ENCODE measurements at regions not wholly inside any gene's neighbourhood (a gene's known extent, or its start where the extent isn't known, plus 50 kb on each side); places are given as distances from the start of the nearest gene placed in this dataset.
"Not testable (repeated sequence)": the region's sequence is repeated elsewhere in the genome, so short reads cannot be mapped to it uniquely, and the experiment has no call there.

GRCh38 chr11:44456544-44457300 lies 108.7 kb upstream of the CD82 start:
- no peak for DNase-seq

- DNase-seq: no peak
Observed at GRCh38 chr11:44457862-44458261, 107.6 kb upstream of the CD82 start.

- DNase-seq: no peak
Observed at GRCh38 chr11:44463751-44464150, 101.7 kb upstream of the CD82 start.

- no peak for DNase-seq
Observed at GRCh38 chr11:44464741-44465140, 100.7 kb upstream of the CD82 start.

GRCh38 chr11:44466531-44467205 lies 98.8 kb upstream of the CD82 start:
- DNase-seq: no peak

GRCh38 chr11:44467413-44467812 lies 98.0 kb upstream of the CD82 start:
- DNase-seq: no peak

GRCh38 chr11:44467931-44468330 lies 97.5 kb upstream of the CD82 start:
- DNase-seq: no peak

- DNase-seq: no peak
Observed at GRCh38 chr11:44468345-44468988, 97.0 kb upstream of the CD82 start.

- DNase-seq: no peak
Observed at GRCh38 chr11:44469412-44469811, 96.1 kb upstream of the CD82 start.

- no peak for DNase-seq
Observed at GRCh38 chr11:44470854-44471253, 94.6 kb upstream of the CD82 start.

GRCh38 chr11:44471603-44472002 lies 93.9 kb upstream of the CD82 start:
- no peak for DNase-seq

- no peak for DNase-seq
Observed at GRCh38 chr11:44472916-44473315, 92.5 kb upstream of the CD82 start.

GRCh38 chr11:44474702-44475101 lies 90.8 kb upstream of the CD82 start:
- DNase-seq: no peak

GRCh38 chr11:44475114-44475686 lies 90.3 kb upstream of the CD82 start:
- no peak for DNase-seq

GRCh38 chr11:44482338-44482737 lies 83.1 kb upstream of the CD82 start:
- not testable (repeated sequence) for DNase-seq

GRCh38 chr11:44483919-44484610 lies 81.4 kb upstream of the CD82 start:
- no peak for DNase-seq

- DNase-seq: no peak
Observed at GRCh38 chr11:44488165-44488965, 77.1 kb upstream of the CD82 start.

- no peak for DNase-seq
Observed at GRCh38 chr11:44493383-44493782, 72.1 kb upstream of the CD82 start.

- no peak for DNase-seq
Observed at GRCh38 chr11:44493930-44494329, 71.5 kb upstream of the CD82 start.

- no peak for DNase-seq
Observed at GRCh38 chr11:44494785-44495184, 70.7 kb upstream of the CD82 start.

GRCh38 chr11:44496391-44496790 lies 69.1 kb upstream of the CD82 start:
- DNase-seq: no peak
